ENCODE measurements at regions not wholly inside any gene's neighbourhood (a gene's known extent, or its start where the extent isn't known, plus 50 kb on each side); places are given as distances from the start of the nearest gene placed in this dataset.

GRCh38 chr7:128166603-128167041, 74.5 kb upstream of the LEP start:
- no peak for TF ChIP-seq CTCF (IDR thresholded peaks at IDR 0.05)
- no peak for TF ChIP-seq POLR2A (IDR thresholded peaks at IDR 0.05)
- TF ChIP-seq EP300 (IDR thresholded peaks at IDR 0.05) = no peak
- TF ChIP-seq POLR2AphosphoS5 (IDR thresholded peaks at IDR 0.05) = no peak
